Endometrium (tissue), 2 donors: ENCODE measurements at regions not wholly inside any gene's neighbourhood (a gene's known extent, or its start where the extent isn't known, plus 50 kb on each side); places are given as distances from the start of the nearest gene placed in this dataset.
"Not testable (repeated sequence)": the region's sequence is repeated elsewhere in the genome, so short reads cannot be mapped to it uniquely, and the experiment has no call there.

Source experiments
- FAIRE-seq: peaks from 2 replicates; lab custom pipeline; 2012; peaks lifted over from hg19 to GRCh38; lab: Jason Lieb, UNC
- donor health status: control.
- donor health status: control.

GRCh38 chr5:86228147-86228546 lies 389.6 kb upstream of the COX7C start:
- no peak for FAIRE-seq

GRCh38 chr5:86232246-86232645 lies 385.5 kb upstream of the COX7C start:
- FAIRE-seq: no peak

- no peak for FAIRE-seq
Measured at GRCh38 chr5:86244153-86244552, 373.6 kb upstream of the COX7C start.

GRCh38 chr5:86257871-86258270 lies 359.9 kb upstream of the COX7C start:
- FAIRE-seq: no peak

- FAIRE-seq: not testable (repeated sequence)
Measured at GRCh38 chr5:86284400-86285190, 333.1 kb upstream of the COX7C start.

- FAIRE-seq: not testable (repeated sequence)
Measured at GRCh38 chr5:86287437-86287836, 330.3 kb upstream of the COX7C start.

GRCh38 chr5:86289786-86290185 lies 328.0 kb upstream of the COX7C start:
- not testable (repeated sequence) for FAIRE-seq

GRCh38 chr5:86292811-86293210 lies 324.9 kb upstream of the COX7C start:
- not testable (repeated sequence) for FAIRE-seq

GRCh38 chr5:86302643-86303042 lies 315.1 kb upstream of the COX7C start:
- FAIRE-seq: not testable (repeated sequence)

- peak; percentile 72 for FAIRE-seq
Measured at GRCh38 chr5:86305050-86305449, 312.7 kb upstream of the COX7C start.

GRCh38 chr5:86314951-86315350 lies 302.8 kb upstream of the COX7C start:
- no peak for FAIRE-seq

GRCh38 chr5:86320266-86320665 lies 297.5 kb upstream of the COX7C start:
- FAIRE-seq: no peak

GRCh38 chr5:86329318-86329717 lies 288.4 kb upstream of the COX7C start:
- FAIRE-seq: no peak

- no peak for FAIRE-seq
Measured at GRCh38 chr5:86330736-86331135, 287.0 kb upstream of the COX7C start.

GRCh38 chr5:86332851-86333250 lies 284.9 kb upstream of the COX7C start:
- FAIRE-seq: no peak

- FAIRE-seq: no peak
Measured at GRCh38 chr5:86337667-86338460, 279.9 kb upstream of the COX7C start.

- FAIRE-seq: no peak
Measured at GRCh38 chr5:86354664-86355063, 263.1 kb upstream of the COX7C start.

- no peak for FAIRE-seq
Measured at GRCh38 chr5:86360801-86361200, 256.9 kb upstream of the COX7C start.

- no peak for FAIRE-seq
Measured at GRCh38 chr5:86371061-86371460, 246.7 kb upstream of the COX7C start.

- FAIRE-seq: no peak
Measured at GRCh38 chr5:86374611-86375010, 243.1 kb upstream of the COX7C start.

GRCh38 chr5:86376214-86376613 lies 241.5 kb upstream of the COX7C start:
- FAIRE-seq: no peak

- no peak for FAIRE-seq
Measured at GRCh38 chr5:86403190-86403589, 214.6 kb upstream of the COX7C start.

- FAIRE-seq: no peak
Measured at GRCh38 chr5:86404256-86404655, 213.5 kb upstream of the COX7C start.
